ENCODE measurements at regions not wholly inside any gene's neighbourhood (a gene's known extent, or its start where the extent isn't known, plus 50 kb on each side); places are given as distances from the start of the nearest gene placed in this dataset. TPM values are rescaled to one million over a fixed set of nuclear protein-coding genes. Genes with fewer than 3 reads are reported as not detected.

Small RNA genes lying in the stretch of these regions (microRNA-seq; reads per million reads assigned to microRNA genes)
- gene MIR3672 = not detected

Data from left ventricle myocardium inferior (tissue), 1 donor.